ENCODE measurements at regions not wholly inside any gene's neighbourhood (a gene's known extent, or its start where the extent isn't known, plus 50 kb on each side); places are given as distances from the start of the nearest gene placed in this dataset.

GRCh38 chr12:32033406-32033805 lies 73.2 kb upstream of the BICD1 start:
- no peak for TF ChIP-seq REST (IDR thresholded peaks at IDR 0.05; ENCODE audit: low read depth)
- TF ChIP-seq CTCF (IDR thresholded peaks at IDR 0.05 in 2 of 3, conservative IDR thresholded peaks at IDR 0.05 in 1 of 3; ENCODE audit: borderline replicate concordance in 1 of 3, insufficient read depth in 1 of 3, low read depth in 2 of 3, low read length in 2 of 3), result no peak
